AG10803 (cell line): ENCODE measurements at regions not wholly inside any gene's neighbourhood (a gene's known extent, or its start where the extent isn't known, plus 50 kb on each side); places are given as distances from the start of the nearest gene placed in this dataset.

Experiments used
- DNase-seq: peaks from one replicate; pipeline ENCODE4 v3.0.0; 2010; ENCODE audit warnings: low read depth
- H3K4me3 ChIP-seq: 2 replicates; pipeline ENCODE4 v1.5.1; 2011; ENCODE audit warnings: mild to moderate bottlenecking, low read length, control low read depth
- CTCF ChIP-seq: conservative IDR thresholded peaks from 2 replicates; pipeline ENCODE4 v1.5.1; 2011; ENCODE audit warnings: mild to moderate bottlenecking, low read length, control low read depth, inconsistent platforms

GRCh38 chr6:105907991-105908390 lies 178.1 kb upstream of the PRDM1 start:
- DNase-seq, result no peak
- no peak for TF ChIP-seq CTCF

GRCh38 chr6:105907301-105907700 lies 178.8 kb upstream of the PRDM1 start:
- no peak overlapping the region for H3K4me3 ChIP-seq
- no peak for DNase-seq
- TF ChIP-seq CTCF, result no peak

More at GRCh38 chr6:105907991-105908390, 178.1 kb upstream of the PRDM1 start:
- no peak overlapping the region for H3K4me3 ChIP-seq

GRCh38 chr6:105902401-105903031 lies 183.6 kb upstream of the PRDM1 start:
- H3K4me3 ChIP-seq, result no peak overlapping the region; the same call in 1 of the 2 replicates
- no peak for TF ChIP-seq CTCF
- peak; percentile 90 for DNase-seq

GRCh38 chr6:105901583-105901982 lies 184.6 kb upstream of the PRDM1 start:
- TF ChIP-seq CTCF, result no peak
- no peak overlapping the region for H3K4me3 ChIP-seq
- DNase-seq, result no peak

GRCh38 chr6:105900125-105900937 lies 185.8 kb upstream of the PRDM1 start:
- peak; percentile 91 for DNase-seq
- no peak overlapping the region for H3K4me3 ChIP-seq
- no peak for TF ChIP-seq CTCF

GRCh38 chr6:105898286-105898685 lies 187.8 kb upstream of the PRDM1 start:
- DNase-seq, result peak; percentile 90
- no peak for TF ChIP-seq CTCF
- no peak overlapping the region for H3K4me3 ChIP-seq

GRCh38 chr6:105897131-105897530 lies 189.0 kb upstream of the PRDM1 start:
- no peak overlapping the region for H3K4me3 ChIP-seq
- no peak for TF ChIP-seq CTCF

More at GRCh38 chr6:105897131-105897530, 189.0 kb upstream of the PRDM1 start:
- DNase-seq, result no peak
